KMS-11 (cell line): ENCODE measurements at regions not wholly inside any gene's neighbourhood (a gene's known extent, or its start where the extent isn't known, plus 50 kb on each side); places are given as distances from the start of the nearest gene placed in this dataset.
"Not testable (repeated sequence)": the region's sequence is repeated elsewhere in the genome, so short reads cannot be mapped to it uniquely, and the experiment has no call there.

Source experiments
- H2AFZ ChIP-seq: fragments of 200-600 bp; sonication (generic); 2 replicates; pipeline ENCODE4 v1.6.1; 2016; ENCODE audit warnings: antibody characterized with exemption, mixed run types, low read depth
- H3K27ac ChIP-seq: fragments of 200-600 bp; sonication (generic); 2 replicates; pipeline ENCODE4 v1.6.1; 2016; ENCODE audit warnings: mild to moderate bottlenecking, mixed run types
- H3K27me3 ChIP-seq: fragments of 200-600 bp; sonication (generic); 2 replicates; pipeline ENCODE4 v1.6.1; 2017; ENCODE audit warnings: mild to moderate bottlenecking, low read depth, mixed run types, moderate library complexity; ENCODE audit not compliant: insufficient read depth
- H3K36me3 ChIP-seq: fragments of 200-600 bp; sonication (generic); 2 replicates; pipeline ENCODE4 v1.6.1; 2017; ENCODE audit warnings: mild to moderate bottlenecking, mixed run types; ENCODE audit not compliant: insufficient read depth
- H3K4me1 ChIP-seq: fragments of 200-600 bp; sonication (generic); 2 replicates; pipeline ENCODE4 v1.6.1; 2016; ENCODE audit warnings: mild to moderate bottlenecking, low read depth, mixed run types; ENCODE audit not compliant: poor library complexity, severe bottlenecking
- H3K4me2 ChIP-seq: fragments of 200-600 bp; sonication (generic); 2 replicates; pipeline ENCODE4 v1.7.0; 2016; ENCODE audit warnings: mild to moderate bottlenecking, mixed run types
- H3K4me3 ChIP-seq: fragments of 200-600 bp; sonication (generic); IDR thresholded peaks from 2 replicates; pipeline ENCODE4 v1.6.1; 2017; ENCODE audit warnings: low read depth, low read length, mixed read lengths; ENCODE audit not compliant: insufficient read depth
- H3K79me2 ChIP-seq: fragments of 200-600 bp; sonication (generic); 2 replicates; pipeline ENCODE4 v1.6.1; 2016; ENCODE audit warnings: low read depth, mixed run types; ENCODE audit not compliant: insufficient read depth
- H3K9ac ChIP-seq: fragments of 200-600 bp; sonication (generic); 2 replicates; pipeline ENCODE4 v1.6.1; 2016; ENCODE audit warnings: mild to moderate bottlenecking, mixed run types
- H4K20me1 ChIP-seq: fragments of 200-600 bp; sonication (generic); 2 replicates; pipeline ENCODE4 v1.6.1; 2016; ENCODE audit warnings: mild to moderate bottlenecking, mixed run types; ENCODE audit not compliant: insufficient read depth
- TF ChIP-seq, protein P1 (sequence below): fragments of 200-600 bp; sonication (generic); conservative IDR thresholded peaks from 2 replicates; pipeline ENCODE4 v1.6.1; 2017; ENCODE audit warnings: low read depth, mild to moderate bottlenecking, antibody characterized with exemption, low read length, moderate library complexity, mixed read lengths

DNA sequence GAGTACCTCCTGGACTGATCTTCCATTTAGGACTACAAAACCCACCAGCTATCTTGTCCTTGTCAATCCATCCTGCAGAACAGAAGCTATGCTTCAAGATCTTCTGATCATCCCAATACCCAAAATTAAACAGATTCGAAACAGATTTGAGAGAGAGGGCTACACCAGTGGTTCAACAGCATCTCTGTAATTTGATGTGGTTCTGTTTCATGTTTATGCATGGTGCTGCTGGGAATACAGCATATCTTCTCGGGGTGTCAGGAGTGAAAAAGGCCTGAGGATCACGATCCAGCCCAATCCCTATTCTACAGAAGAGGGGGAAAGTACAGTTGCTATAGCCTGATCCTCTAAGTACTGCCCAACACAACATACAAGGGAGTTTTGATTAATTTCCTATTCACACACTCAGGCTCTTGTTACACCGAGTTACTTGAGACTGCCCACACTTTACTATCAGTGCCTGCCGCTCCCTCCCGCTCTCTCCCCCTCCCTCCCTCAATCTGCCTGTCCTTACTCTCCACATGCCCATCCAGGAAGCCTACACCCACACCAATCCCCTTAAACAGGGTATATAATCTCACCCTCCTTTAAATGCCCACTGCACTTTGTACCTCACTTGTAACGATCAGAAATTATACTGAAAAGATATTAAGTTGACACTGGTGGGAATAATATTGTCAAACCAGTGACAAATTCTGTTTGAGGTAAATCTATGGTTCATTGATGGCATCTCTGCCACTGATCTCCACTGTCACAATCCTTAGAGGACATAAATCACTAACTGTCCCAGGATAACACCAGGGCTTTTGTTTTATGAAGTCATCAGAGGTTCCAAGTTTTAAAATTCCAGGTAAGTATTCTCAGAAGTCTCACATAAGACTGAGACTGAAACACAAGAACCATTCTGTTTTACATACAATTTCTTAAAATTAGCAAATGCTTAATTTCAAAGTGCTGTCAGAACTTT is 89.3 kb upstream of the PLEKHM1 start:
- Histone ChIP-seq H4K20me1 (no peaks in the 10 kb centered on the region), H3K4me2 (no peak overlapping the region), H3K79me2 (peaks cover 81% of the 10 kb centered on the region)

DNA sequence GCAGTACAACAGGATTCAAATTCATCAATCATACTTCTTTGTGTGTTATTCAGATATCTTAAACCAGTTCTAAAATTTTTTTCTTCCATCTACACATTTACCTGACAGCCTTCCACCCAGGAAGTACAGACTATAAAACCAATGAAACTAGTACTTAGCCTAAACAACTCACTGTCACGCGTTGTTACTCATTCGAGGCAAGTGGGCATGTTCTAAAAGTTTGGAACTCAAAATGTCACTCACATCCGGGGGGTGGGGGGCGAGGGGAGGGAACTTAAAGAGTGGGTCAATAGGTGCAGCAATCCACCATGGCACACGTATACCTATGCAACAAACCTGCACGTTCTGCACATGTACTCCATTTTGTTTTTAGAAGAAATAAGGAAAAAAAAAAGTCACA is 90.4 kb upstream of the PLEKHM1 start:
- Histone ChIP-seq H3K4me1 (peaks cover 24% of the 10 kb centered on the region), H3K4me3 (no peak overlapping the region), H3K4me2 (no peak overlapping the region), H3K36me3 (0 out of 2 replicates have a peak, but pooled peaks cover 8% of the 10 kb centered on the region), H3K9ac (no peak overlapping the region), H3K27ac (no peak overlapping the region), H4K20me1 (no peaks in the 10 kb centered on the region), H3K27me3 (no peaks in the 10 kb centered on the region), H2AFZ (no peak overlapping the region), H3K79me2 (peaks cover 75% of the 10 kb centered on the region)
- TF ChIP-seq, protein P1, sequence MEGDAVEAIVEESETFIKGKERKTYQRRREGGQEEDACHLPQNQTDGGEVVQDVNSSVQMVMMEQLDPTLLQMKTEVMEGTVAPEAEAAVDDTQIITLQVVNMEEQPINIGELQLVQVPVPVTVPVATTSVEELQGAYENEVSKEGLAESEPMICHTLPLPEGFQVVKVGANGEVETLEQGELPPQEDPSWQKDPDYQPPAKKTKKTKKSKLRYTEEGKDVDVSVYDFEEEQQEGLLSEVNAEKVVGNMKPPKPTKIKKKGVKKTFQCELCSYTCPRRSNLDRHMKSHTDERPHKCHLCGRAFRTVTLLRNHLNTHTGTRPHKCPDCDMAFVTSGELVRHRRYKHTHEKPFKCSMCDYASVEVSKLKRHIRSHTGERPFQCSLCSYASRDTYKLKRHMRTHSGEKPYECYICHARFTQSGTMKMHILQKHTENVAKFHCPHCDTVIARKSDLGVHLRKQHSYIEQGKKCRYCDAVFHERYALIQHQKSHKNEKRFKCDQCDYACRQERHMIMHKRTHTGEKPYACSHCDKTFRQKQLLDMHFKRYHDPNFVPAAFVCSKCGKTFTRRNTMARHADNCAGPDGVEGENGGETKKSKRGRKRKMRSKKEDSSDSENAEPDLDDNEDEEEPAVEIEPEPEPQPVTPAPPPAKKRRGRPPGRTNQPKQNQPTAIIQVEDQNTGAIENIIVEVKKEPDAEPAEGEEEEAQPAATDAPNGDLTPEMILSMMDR, result no peak

More for the DNA sequence above, 89.3 kb upstream of the PLEKHM1 start:
- H3K27ac ChIP-seq, result no peak overlapping the region
- H3K36me3 ChIP-seq, result 0 out of 2 replicates have a peak, but pooled peaks cover 8% of the 10 kb centered on the region
- no peak overlapping the region for H3K4me3 ChIP-seq
- peaks cover 24% of the 10 kb centered on the region for H3K4me1 ChIP-seq
- no peak overlapping the region for H3K9ac ChIP-seq
- TF ChIP-seq, protein P1, result no peak
- H2AFZ ChIP-seq, result no peak overlapping the region
- H3K27me3 ChIP-seq, result no peaks in the 10 kb centered on the region

DNA sequence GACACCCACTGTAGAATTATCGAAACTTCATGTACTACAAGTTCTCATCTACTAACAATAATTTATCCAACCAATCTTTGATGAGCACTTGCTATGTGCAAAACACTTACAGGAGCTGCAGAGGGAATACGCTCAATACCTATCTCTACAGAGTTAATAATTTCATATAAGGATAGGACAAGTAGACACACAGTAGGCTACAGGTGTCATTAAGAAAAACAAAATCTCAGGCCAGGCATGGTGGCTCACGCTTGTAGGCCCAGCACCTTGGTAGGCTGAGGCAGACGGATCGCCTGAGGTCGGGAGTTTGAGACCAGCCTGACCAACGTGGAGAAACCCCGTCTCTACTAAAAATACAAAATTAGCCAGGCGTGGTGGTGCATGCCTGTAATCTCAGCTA is 91.3 kb upstream of the PLEKHM1 start:
- Histone ChIP-seq H4K20me1 (no peaks in the 10 kb centered on the region), H3K9ac (no peak overlapping the region), H3K4me1 (peaks cover 28% of the 10 kb centered on the region), H3K79me2 (peaks cover 72% of the 10 kb centered on the region), H2AFZ (no peak overlapping the region), H3K4me2 (no peak overlapping the region), H3K27me3 (no peaks in the 10 kb centered on the region), H3K36me3 (0 out of 2 replicates have a peak, but pooled peaks cover 6% of the 10 kb centered on the region), H3K4me3 (no peak overlapping the region), H3K27ac (no peak overlapping the region)
- TF ChIP-seq, protein P1, result no peak

DNA sequence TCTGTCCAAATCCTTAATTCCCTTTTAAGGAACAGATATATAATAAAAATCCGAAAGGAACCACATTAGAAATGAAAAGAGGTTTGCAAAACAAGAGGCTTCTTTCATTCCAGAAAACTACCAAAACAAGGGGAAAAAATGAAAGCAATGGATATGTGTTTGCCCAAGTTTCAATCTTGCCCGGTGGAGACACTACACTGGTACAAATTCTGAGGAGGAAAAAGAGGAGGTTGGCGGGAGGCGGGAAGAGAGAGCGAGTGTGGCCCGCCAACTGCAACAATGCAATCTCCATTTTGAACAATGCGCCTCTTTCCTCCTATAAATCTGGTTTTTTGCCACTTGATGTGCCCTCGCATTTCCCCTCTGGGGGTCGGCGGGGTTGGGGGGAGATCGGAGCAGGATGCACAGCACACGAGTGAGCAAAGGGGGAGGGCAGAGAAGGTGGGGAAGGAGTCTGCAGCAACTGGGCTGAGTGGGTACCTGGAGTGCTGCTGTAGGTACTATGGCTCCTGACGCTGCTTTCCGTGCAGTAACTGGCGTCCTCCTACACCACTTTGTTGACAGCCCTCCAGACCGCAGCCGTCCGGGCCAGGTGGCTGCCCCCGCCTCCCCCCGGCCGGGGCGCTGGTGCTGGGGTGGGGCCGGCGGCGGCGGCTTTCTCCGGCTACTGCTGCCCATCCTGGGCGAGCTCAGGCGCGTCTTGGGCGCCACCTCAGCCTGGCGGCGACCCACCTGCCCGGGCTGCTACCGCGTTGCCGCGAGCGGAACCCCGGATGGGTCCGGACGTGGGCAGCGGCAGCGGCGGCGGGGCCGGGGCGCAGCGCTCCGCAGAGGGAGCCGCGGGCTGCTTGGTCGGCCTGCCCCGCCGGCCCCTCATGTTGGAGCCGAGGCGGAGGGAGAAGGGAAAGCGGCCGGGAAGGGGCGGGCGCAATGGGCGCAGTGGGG is 93.8 kb upstream of the PLEKHM1 start:
- peaks cover 55% of the 10 kb centered on the region for H3K79me2 ChIP-seq
- 0 out of 2 replicates have a peak, but pooled peaks cover 3% of the 10 kb centered on the region for H3K36me3 ChIP-seq

DNA sequence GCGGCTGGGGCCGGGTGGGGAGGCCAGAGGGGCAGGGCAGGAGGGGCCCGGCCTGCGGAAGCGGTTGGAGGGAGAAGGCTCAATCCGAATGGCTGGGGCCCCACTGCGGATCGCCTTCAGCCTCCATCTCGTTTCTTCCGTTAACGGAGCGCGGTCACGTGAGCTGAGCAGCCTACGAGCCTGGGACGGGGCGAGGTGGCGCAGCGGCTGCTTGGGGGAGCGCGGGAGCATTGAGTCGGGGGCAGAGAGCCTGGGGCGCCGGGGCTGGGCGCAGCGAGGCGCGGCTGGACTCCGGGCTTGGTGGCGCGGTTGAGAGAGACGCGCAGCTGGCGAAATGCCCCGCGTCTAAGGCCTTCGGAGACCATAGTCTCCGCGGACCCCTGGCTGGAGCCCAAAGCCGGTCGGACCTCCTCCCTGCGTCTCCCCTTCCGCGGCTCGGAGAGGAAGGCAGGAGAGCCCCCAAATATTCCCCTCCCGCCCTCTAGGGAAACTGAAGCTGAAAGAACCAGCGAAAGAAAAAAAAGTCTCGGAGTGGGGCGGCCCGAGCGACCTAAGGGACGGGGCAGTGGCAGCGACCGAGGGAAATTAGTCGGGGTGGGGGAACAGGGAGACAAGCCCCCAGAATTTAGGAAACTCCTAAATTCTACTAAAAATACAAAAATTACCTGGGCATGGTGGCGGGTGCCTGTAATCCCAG is 94.7 kb upstream of the PLEKHM1 start:
- Histone ChIP-seq H3K9ac (peak overlapping the region; percentile 87), H3K4me1 (peaks cover 32% of the 10 kb centered on the region), H3K79me2 (peaks cover 47% of the 10 kb centered on the region), H3K27ac (peak overlapping the region; percentile 95), H2AFZ (peak overlapping the region; percentile 28; the same call in 1 of the 2 replicates), H3K4me2 (peak overlapping the region; percentile 78)
- not testable (repeated sequence) for H3K27me3 ChIP-seq, H3K4me3 ChIP-seq, H3K36me3 ChIP-seq, H4K20me1 ChIP-seq

More for the DNA sequence above, 93.8 kb upstream of the PLEKHM1 start:
- peak overlapping the region; percentile 95 for H3K27ac ChIP-seq
- peak overlapping the region; percentile 78 for H3K4me2 ChIP-seq
- TF ChIP-seq, protein P1, result no peak
- peaks cover 32% of the 10 kb centered on the region for H3K4me1 ChIP-seq
- no peaks in the 10 kb centered on the region for H4K20me1 ChIP-seq
- peak overlapping the region; percentile 28; the same call in 1 of the 2 replicates for H2AFZ ChIP-seq
- H3K4me3 ChIP-seq, result no peak overlapping the region
- peak overlapping the region; percentile 87 for H3K9ac ChIP-seq
- no peaks in the 10 kb centered on the region for H3K27me3 ChIP-seq
